8988T (cell line): ENCODE measurements at regions not wholly inside any gene's neighbourhood (a gene's known extent, or its start where the extent isn't known, plus 50 kb on each side); places are given as distances from the start of the nearest gene placed in this dataset.

Experiments
- DNase-seq: peaks from one replicate; pipeline ENCODE4 v3.0.0; 2011

DNA sequence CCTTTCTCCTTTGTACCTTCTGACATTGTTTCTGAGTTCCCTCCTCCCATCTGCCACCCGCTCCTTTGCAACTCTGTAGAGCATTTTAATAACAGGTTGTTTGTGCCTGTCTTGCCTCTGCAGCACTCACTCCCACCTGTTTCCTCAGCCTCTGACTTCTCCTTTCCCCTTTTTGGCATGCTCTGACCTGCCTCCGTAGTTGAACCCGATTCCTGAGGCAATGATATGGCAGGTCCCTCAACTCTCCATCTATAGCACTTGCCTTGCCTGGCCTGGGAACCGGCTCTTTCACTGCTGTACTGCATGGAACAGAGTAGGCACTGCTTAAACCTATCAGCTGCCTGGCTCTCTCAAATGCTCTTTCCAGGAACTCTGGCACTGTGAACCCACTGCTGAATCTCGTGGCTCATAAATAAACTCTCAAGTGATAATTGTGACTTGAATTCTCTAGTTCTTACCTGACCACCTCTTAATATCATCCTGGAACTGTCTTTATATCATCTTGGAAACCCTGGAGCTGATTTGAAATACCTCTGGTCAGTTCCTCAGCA, 50.3 kb downstream of the UTRN start:
- no peak for DNase-seq

DNA sequence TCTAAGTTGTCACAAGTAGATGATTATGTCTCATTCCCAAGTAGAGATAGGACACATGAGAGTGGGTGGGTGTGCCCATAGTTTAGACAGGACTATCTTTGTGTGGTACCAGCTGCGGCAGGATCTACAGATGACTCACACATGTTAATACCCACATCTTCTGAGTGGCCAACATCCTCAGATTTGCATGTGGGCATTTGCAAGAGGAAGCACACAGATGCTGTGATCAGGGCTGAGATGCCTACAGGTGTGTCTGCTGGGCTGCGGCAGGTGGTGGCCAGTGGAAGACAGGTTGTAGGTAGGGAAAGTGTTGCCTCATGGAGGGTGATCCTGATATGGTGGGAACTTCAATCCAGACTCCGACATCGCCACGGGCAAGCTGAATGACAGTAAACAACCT, 50.8 kb downstream of the UTRN start:
- no peak for DNase-seq

DNA sequence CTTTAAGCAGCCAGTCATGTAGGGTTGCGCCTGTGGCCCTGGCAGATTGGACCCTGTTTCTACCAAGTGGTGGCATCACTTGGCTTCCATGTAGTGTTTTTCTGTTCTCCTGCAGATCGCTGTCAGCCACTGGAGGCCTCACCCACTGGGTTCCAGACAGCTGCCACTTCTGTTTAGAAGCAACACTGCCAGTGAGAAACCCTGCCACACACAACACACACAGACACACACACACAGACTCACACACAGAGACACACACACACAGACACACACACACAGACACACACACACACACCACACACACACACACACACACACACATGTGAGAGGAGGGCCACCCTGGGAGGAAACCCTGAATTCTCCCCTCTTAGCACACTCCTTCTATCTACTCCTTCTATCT, 51.8 kb downstream of the UTRN start:
- no peak for DNase-seq

DNA sequence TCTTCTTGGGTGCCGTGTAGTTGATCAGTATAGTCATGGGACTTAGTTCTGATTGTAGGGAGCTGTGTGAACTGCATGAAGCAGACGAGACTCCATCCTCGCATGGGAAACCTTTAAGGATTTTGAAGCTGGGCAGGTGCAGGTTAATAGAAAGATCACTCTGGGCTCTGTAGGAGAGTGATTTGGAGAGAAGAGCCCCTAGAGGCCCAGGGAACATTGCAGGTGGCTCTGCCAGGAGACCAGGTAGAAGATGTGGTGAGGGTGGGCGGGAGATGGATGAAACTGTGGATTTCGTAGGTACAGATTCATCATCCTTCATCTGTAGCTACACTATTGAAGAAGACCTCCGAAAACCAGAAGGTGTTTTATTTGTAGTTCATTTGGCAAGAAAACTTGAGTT, 53.3 kb downstream of the UTRN start:
- DNase-seq: no peak

DNA sequence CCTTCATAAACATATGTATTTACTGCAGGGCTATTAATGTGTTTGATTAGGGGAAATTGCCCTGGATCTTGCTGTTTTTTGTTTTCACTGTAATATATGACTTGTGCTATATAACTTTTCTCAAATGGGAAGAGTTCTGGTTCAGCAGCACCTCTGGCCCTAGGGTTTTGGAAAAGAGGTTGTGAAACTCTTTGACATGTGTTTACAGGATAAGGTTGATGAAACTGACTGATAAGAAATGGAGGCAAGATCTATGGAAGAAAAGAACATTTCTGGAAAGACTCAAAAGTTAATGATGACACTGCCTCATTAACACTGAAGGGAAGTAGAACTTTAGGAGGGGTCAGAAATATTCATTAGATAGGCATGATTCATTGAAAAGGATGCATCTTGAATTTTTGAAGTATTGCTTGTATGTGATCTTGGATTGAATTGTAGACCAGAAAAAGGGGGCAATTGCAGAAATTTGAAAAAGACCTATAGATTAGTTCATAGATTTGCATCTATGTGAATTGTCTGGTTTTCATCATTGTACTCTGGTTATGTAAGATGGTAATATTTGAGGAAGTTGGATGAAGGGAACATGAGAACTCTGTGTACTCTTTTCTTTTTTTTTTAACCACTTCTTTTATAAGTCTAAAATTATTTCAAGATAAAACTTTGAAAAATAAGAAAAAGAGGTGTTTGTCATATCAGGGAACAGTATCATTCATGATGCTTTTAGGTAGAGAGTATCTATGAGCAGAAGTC, 54.0 kb downstream of the UTRN start:
- DNase-seq: no peak

DNA sequence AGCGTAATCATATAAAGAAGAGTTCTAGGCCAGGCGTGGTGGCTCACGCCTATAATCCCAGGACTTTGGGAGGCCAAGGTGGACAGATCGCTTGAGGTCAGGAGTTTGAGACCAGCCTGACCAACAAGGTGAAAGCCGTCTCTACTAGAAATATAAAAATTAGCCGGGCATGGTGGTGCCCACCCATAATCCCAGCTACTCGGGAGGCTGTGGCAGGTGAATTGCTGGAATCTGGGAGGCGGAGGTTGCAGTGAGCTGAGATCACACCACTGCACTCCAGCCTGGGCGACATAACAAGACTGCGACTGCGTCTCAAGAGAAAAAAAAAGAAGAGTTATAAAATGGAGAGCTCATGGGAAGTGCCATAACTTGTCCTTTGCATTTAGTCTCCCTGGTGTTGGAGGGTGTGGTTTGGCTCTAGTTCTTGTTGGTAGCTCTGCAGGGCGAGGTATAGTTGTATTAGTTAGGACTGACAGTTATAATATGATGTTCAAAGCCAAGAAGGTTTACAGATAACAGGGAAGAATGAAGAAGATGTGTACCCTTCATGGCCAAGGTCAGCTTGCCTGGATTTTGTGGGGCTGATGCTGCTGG, 54.8 kb downstream of the UTRN start:
- no peak for DNase-seq

DNA sequence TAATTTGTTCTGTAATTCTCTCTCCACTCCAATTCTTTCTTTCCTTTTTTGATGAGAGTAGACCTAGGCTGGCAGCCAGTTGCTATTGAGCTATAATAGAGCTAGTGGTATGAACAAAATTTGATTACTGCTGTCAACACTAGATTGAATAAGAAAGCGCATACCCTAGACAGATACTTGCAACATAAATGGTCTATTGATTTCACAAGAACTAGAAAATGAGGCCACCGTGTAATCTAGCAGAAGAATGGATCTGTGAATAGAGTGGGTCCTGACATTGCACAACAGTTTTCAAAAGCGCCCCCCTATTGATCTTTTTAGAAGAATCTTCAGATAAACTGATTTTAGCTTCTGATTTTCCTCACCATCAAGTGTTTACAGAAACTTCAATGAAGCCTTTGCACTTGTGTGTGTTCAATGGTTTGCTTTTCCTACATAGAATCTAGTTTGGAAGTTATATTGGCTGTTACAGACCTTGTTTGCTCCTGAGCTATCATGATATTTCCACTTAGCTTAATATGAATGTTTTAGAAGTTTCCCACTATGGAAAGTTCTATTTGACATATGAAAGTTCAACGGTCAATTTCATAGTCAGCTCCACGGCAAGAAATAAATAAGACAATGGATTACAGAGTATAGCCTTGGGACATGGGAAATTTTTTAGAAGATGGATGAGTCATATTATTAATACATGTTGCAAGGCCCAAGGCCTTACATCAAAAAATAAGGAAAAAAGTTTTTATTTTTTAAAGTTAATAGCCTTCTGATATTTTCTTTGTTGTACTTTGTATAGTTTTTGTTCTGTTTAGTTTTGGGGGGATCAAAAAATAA, 55.6 kb downstream of the UTRN start:
- no peak for DNase-seq

DNA sequence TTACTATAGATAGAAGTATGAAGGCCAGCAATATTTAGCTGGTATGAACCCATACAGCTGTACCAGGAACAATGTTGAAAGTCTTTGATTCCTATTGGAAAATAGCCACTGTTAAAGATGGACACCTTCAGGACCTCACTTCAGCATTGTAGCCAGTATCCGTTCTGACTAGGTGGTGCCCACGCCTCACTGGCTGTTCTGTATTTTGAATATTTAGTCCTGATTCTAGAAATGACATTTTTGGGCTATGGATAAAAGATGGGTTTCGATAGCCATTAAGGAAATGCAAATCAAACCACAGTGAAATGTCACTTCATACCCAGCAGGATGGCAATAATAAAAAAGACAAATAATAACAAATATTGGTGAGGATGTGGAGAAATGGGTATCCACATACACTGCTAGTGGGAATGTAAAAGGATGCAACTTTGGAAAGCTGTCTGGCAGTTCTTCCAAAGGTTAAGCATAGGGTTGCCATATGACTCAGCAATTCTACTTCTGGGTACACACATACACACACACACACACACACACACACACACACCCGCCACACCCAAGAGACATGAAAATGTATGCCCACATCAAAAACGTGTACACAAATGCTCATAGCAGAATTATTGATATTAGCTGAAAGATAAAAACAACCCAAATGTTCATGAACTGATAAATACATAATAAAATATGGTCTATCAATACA, 56.8 kb downstream of the UTRN start:
- DNase-seq: no peak

DNA sequence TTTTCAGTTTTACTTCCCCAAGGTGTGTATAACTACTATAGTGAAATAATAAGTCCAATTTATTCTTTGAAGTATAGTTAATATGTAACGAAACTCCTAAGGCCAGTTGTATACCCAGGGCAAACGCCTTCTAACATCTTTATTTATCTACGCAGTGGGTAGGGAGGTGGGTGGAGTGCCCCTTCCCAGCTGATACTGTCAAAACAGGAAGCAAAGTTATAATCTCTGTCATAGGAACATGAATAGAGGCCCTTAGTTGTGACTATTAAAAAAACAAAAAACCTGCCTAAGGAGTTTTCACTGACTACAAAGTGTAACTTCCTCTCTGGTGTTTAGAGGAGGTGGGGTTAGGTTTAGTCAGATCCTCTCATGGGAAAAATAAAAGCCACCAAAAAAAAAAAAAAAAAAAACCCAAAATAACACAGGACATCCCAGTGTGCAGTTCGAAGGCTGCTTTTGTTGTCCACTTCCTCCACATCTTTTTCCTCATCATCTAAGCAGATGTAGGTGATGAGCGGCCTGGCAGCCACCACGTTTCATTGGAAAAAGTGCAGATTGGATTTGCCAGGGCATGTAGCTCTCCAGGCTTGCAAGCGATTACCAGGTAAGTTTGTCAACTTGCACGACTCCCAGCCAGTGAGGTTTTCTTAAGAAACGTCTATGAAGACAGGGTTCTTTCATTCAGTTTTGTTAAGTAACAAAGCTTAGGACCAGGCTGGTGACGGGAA, 58.7 kb downstream of the UTRN start:
- DNase-seq: no peak

DNA sequence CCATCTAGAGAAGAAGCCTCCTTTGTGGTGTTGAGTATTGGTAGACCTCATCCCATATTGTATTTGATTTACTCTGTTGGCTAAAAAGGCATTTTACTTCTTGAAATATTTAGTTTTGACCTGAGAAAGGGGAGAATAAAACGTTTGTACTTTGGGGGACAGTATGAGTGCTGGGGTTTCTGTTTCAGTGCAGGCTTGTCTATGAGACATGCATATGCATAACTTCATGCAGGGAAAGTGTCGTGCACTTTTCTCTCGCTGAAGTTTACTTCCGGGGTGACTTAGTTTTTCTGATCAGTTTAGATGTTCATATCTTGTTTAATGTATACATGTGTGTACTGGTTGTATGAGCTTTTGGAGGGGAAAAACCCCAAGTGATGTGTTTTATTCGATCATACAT, 59.5 kb downstream of the UTRN start:
- DNase-seq: no peak

DNA sequence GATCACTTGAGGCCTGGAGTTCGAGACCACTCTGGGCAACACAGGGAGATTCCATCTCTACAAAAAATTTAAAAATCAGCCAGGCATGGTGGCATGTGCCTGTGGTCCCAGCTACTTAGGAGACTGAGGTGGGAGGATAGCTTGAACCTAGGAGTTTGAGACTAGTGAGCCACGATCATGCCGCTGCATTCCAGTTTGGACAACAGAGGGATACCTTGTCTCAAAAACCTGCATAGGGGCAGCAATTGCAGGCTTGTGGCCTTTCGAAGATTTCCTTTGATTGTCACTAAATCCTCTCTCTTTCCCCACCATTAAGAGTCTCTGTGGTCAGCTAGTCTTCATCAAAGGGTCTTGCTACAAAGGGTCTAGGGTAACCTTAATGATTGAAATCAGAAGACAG, 60.3 kb downstream of the UTRN start:
- no peak for DNase-seq

DNA sequence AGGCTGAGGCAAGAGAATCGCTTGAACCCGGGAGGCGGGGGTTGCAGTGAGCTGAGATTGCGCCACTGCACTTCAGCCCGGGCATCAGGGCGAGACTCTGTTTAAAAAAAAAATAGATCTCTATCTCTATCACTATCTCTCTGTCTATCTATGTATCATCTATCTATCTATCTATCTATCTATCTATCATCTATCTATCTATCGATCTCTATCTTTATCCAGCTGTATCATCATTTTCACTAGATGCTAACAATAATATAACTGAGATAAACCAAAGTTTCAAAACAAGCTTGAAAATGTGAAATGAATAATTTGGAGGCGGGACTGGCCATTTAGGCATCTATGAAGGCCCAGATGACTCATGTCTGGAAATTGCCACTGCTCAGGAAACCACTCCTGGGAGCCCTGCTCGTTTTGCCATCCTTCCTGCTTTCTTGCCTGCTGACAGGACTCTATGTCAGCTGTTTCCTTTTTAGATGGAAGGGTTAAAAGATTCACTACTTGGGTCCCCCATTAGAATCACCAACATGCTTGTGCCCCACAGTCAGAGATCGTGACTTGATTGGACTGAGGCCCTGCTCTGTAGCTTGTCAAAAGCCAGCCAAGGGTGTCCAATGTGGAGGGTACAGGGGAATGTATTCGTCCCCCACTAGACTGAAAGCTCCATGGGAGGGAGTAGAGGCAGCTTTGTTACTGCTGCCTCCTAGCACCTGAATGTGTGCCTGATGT, 61.7 kb downstream of the UTRN start:
- peak; percentile 52 for DNase-seq

DNA sequence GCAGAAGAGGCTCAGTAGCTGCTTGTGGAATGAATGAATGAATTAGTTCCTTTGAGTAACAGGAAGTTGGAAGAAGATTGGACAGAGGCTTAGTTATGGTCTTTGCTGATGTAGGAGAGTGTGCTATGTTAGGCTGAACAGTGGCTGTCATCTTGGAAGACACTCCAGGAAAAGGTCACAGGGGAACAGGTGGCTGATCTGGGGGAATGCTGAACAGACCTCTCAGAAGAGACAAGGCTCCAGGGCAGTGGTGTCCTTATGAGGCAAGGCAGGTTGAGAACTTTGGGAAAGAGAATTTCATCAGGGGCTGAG, 62.3 kb downstream of the UTRN start:
- no peak for DNase-seq

DNA sequence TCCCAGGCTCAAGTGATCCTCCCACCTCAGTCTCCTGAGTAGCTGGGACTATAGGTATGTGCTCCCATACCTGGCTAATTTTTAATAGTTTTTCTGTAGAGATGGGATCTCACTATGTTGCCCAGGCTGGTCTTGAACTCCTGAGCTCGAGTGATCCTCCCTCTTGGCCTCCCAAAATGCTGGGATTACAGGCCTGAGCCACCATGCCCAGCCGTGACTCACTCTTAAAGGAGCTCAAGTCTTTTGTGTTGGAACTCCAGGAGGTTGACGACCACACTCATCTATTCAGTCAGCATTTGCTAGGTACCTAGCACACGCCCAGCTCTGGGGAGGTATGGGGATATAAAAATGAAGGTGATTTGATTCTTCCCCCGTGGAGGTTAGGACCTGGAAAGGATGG, 62.8 kb downstream of the UTRN start:
- no peak for DNase-seq

DNA sequence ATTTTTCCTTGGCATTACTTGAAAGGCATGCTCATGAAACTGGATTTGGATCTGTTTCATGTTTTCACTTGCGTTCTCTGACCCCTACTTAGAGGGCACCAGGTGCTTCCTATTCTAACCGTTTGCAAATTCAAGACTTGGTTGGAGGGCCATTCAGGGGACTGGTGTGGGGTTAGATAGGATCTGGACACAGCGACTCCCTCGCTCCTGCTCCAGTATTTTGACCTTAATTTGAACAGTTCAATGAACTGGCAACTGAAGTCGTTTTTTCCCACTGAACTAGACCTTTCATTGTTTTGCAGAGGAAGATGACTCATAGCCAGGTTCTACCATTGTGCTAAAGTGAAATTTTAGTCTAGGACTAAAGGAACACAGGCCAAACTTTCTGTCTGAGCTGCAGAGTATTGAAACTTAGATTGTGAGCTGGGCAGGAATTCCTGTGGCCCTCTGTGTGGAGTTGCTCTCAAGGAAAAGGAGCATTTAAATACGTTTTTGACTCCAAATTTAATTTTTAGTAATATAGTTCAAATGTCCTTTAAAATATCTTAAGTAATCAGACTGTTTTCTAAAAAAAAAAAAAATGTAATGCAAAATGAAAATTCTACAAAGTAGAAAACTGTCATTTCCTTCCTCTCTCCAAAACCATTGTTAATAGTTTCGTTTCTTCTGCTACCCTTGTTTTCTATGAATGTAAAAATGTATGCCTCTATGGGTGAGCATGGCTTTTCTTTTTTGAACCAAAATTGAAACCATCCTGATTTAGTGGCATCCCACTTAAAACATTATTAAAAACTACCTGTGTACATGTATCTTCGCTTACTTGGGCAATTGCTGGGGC, 64.8 kb downstream of the UTRN start:
- DNase-seq: no peak

DNA sequence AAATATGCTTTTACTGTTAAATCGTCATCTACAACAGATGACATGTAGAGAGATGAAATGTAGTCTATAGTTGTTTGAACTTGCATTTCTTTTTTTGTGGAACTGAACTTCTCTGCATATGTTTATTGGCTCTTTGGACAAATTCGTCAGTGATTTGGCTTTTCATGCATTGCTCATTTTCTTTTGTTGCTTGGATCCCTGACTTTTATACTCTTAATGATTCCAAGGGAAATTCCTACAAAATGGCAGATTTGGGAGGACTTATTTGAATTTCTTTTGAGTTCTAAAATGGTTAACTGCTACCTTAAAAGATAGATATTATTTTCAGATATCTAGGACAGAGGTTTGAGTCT, 65.4 kb downstream of the UTRN start:
- DNase-seq: no peak

DNA sequence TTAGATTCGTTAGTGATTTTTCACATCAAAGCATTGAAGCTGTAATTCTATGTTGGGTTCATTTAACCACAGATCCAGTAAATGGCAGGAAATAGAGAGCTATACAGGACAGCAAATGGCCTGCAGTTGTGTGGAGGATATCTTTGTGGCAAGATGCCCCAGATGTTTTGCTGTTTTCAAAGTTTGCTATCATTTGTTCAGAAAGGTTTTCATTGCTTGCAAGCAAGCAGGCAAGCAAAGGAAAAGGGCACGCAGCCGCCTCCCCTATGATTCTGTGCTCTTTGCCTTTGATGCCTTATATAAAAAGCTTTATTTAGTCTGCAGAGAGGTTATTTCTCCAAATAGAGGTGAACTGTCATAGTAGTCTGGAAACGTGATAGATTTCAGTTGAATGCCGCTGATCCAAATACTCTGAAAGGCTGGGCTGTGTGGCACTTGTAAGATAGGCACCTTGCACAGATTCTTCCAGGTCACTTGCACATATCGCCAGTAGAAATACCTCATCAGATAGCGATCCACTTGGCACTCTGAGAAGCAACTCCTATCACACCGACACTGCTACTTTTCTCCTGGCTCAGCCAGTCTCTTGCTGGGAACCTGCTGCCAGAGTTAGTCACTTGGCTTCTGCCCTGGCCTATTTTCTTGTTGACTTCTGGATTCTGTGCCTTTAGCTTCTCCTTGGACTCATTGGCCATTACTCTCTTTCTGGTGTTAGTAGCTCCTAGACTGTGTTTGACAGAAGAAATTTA, 66.4 kb downstream of the UTRN start:
- DNase-seq: no peak

DNA sequence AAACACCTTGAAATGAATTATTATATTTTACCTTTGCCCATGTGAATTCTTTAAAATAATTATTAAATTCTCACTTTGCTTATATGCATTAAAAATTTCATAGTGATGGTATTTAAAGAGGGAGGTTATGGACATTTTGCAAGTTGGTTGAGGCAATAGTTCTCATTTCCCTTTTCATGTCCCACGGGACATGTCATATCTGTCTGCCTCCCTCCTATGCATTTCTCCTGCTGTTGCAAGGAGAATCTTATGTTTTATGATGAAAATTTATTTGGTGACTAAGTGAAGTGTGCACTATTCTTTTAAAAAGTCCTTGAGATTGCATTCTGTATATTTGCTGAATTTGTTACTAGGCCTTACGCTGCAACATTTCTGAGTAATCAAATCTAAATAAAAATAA, 67.2 kb downstream of the UTRN start:
- DNase-seq: no peak

DNA sequence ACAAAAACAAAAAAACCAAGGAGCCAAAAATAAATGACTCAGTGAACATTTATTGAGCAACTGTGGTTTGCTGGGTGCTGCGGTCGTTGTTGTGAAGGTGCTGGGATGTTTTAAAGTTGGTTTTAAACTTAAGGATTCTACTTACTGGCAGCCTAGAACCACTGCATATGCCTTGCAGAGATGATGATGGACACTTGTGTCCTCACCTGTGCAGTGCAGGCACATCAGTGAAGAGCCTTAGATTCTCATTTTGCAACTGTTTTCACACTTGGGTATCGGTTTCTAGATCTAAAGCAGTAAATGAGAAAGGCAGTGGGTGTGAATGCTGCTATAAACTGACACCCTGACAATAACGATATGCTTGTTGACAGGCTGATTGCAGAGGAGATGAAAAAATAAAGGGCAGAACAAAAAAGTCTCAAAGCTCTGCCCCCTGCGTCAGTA, 68.8 kb downstream of the UTRN start:
- no peak for DNase-seq

DNA sequence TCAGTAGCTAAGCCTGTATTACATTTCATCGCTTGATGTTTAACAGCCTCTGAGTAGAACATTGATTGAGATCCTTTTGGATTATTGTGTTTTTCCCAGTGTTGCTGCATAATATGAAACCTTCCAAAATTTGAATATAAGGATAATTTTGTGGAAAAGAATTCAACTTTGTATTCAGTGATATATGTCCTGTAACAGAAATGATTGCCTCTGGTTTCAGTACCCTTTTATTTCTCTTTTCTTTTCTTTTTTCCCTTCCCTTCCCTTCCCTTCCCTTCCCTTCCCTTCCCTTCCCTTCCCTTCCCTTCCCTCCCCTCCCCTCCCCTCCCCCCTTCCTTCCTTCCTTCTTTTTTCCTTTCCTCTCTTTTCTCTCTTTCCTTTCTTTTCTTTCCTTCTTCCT, 74.6 kb downstream of the UTRN start:
- DNase-seq: no peak
